ENCODE measurements at regions not wholly inside any gene's neighbourhood (a gene's known extent, or its start where the extent isn't known, plus 50 kb on each side); places are given as distances from the start of the nearest gene placed in this dataset.

DNA sequence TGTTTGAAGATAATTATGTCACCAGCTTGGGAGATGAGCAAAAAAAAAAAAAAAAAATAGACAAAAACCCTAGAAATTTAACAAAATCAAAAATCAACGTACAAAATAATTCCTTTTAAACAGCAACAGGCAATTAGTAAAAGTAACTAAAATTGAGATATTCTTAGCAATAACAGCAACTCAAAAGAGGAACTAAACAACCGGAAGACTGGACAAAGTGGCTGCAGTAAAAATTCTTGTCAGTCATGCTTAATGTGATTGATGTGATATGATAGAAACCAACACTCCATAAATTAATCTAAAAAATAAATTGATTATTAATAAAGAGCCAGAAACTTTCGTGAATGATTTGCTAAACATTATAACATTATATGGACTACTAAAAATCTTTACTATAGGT is 1534.6 kb upstream of the AGA start:
- H3K4me3 ChIP-seq (ENCODE audit: low read depth, low read length), result no peak overlapping the region
- no peaks in the 10 kb centered on the region for H3K36me3 ChIP-seq
- no peak for DNase-seq
- no peak overlapping the region for H3K27ac ChIP-seq
- H3K27me3 ChIP-seq (ENCODE audit: insufficient read depth, low read depth, severe bottlenecking), result peaks cover 61% of the 10 kb centered on the region
- no peaks in the 10 kb centered on the region for H3K9me3 ChIP-seq (ENCODE audit: severe bottlenecking)
- no peak for TF ChIP-seq CTCF (IDR thresholded peaks at IDR 0.05; ENCODE audit: low read depth, low read length)

GRCh38 chr4:178993306-178993705 is 1551.1 kb upstream of the AGA start:
- Histone ChIP-seq H3K36me3 (no peaks in the 10 kb centered on the region), H3K27me3 (ENCODE audit: insufficient read depth, low read depth, severe bottlenecking) (peaks cover 77% of the 10 kb centered on the region), H3K27ac (no peak overlapping the region), H3K4me3 (ENCODE audit: low read depth, low read length) (no peak overlapping the region), H3K9me3 (ENCODE audit: severe bottlenecking) (peaks cover 3% of the 10 kb centered on the region)
- no peak for DNase-seq
- no peak for TF ChIP-seq CTCF (IDR thresholded peaks at IDR 0.05; ENCODE audit: low read depth, low read length)

GRCh38 chr4:179001918-179002317 is 1559.7 kb upstream of the AGA start:
- H3K36me3 ChIP-seq, result no peaks in the 10 kb centered on the region
- H3K27me3 ChIP-seq (ENCODE audit: insufficient read depth, low read depth, severe bottlenecking), result peaks cover 49% of the 10 kb centered on the region
- DNase-seq, result no peak
- H3K9me3 ChIP-seq (ENCODE audit: severe bottlenecking), result no peaks in the 10 kb centered on the region
- H3K4me3 ChIP-seq (ENCODE audit: low read depth, low read length), result no peak overlapping the region
- H3K27ac ChIP-seq, result no peak overlapping the region
- no peak for TF ChIP-seq CTCF (IDR thresholded peaks at IDR 0.05; ENCODE audit: low read depth, low read length)

DNA sequence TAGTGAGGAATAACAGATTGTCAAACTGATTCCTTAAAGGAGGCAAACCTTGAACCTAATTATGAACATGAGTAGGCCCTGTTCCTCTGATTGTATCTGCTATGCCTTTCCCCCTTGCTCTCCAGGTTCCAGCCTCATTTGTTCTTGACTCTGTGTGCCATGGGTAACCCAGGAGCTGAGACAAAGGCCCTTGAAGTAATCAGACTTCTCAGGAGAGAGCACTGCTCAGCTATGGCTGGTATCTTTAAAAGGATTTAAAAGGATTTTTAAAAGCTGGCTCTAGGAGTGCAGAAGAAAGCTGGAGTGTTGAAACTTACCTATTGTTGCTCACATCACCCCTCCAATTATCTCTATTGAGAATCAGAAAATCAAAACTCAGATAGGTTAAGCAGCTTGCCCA is 1565.5 kb upstream of the AGA start:
- H3K4me3 ChIP-seq (ENCODE audit: low read depth, low read length), result no peak overlapping the region
- H3K9me3 ChIP-seq (ENCODE audit: severe bottlenecking), result no peaks in the 10 kb centered on the region
- H3K27ac ChIP-seq, result no peak overlapping the region
- no peak for DNase-seq
- H3K36me3 ChIP-seq, result no peaks in the 10 kb centered on the region
- no peak for TF ChIP-seq CTCF (IDR thresholded peaks at IDR 0.05; ENCODE audit: low read depth, low read length)
- peaks cover 75% of the 10 kb centered on the region for H3K27me3 ChIP-seq (ENCODE audit: insufficient read depth, low read depth, severe bottlenecking)

DNA sequence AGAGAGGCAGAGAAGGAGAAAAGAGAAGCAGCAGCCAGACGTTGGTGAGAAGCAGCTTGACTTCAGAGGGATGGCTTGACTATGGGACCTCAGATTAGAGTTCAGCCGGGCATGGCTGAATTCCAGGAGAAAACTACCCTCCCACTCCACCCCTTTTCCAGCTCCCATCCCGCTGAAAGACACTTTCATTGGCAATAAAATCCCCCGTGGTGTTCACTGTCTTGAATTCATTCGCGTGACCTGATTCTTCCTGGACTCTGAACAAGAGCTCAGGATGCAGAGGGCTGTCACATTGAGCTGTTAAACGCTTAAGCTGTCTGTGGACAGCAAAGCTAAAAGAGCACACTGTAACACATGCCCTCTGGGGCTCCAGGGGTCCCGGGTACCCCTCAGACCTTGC is 1575.3 kb upstream of the AGA start:
- no peaks in the 10 kb centered on the region for H3K36me3 ChIP-seq
- no peak for DNase-seq
- no peak for TF ChIP-seq CTCF (IDR thresholded peaks at IDR 0.05; ENCODE audit: low read depth, low read length)
- peaks cover 67% of the 10 kb centered on the region for H3K27me3 ChIP-seq (ENCODE audit: insufficient read depth, low read depth, severe bottlenecking)
- H3K27ac ChIP-seq, result no peak overlapping the region
- no peaks in the 10 kb centered on the region for H3K9me3 ChIP-seq (ENCODE audit: severe bottlenecking)
- H3K4me3 ChIP-seq (ENCODE audit: low read depth, low read length), result no peak overlapping the region

GRCh38 chr4:179027569-179027968 is 1585.3 kb upstream of the AGA start:
- H3K36me3 ChIP-seq, result no peaks in the 10 kb centered on the region
- H3K4me3 ChIP-seq (ENCODE audit: low read depth, low read length), result no peak overlapping the region
- DNase-seq, result no peak
- H3K9me3 ChIP-seq (ENCODE audit: severe bottlenecking), result no peaks in the 10 kb centered on the region
- no peak for TF ChIP-seq CTCF (IDR thresholded peaks at IDR 0.05; ENCODE audit: low read depth, low read length)
- no peak overlapping the region for H3K27ac ChIP-seq
- peaks cover 55% of the 10 kb centered on the region for H3K27me3 ChIP-seq (ENCODE audit: insufficient read depth, low read depth, severe bottlenecking)
